ENCODE measurements at regions not wholly inside any gene's neighbourhood (a gene's known extent, or its start where the extent isn't known, plus 50 kb on each side); places are given as distances from the start of the nearest gene placed in this dataset.

DNA sequence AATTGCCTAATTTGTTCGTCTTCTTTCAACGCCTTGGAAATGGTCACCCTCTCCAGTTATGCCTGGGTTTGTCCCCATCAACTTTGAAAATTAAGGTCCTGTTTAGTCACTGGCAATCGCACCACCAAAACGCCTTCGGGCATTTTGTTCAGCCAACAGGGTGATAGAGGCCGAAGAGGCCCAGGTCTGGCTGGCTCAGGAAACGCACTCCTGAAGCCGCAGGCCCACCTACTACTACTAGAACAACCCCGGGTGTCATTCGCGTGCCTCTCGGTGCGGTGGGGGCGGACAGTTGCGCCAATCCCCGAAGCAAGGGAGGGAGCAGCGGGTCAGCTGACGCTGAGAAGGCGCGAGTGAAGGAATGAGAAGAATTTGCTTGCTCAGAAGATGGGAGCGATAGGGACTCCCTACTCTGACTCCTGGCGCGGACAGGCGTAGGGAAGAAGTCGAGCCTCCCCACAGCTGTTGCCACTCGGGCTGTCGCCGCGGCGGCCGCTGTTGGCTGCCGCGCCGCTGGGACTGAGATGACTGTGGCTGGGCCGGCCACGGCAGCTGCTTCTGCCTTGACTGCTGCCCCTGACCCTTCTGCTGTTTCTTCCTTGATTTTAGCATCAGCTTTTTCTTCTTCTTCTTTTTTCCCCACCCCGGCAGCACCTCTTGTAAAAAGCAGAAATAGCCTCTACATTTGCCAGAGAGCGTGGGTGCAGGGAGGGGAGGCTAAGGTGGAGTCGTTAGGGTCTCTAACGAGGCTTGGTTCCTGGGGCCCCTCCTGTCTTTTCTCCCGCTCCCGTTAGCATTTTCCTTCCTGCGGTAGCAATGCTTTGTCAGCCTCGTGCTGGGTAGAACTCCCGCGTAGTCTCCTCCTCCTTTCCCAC, 387.6 kb downstream of the FIGN start:
- Histone ChIP-seq H3K9ac (ENCODE audit: insufficient read depth, low read length, poor library complexity, severe bottlenecking) (peak overlapping the region; percentile 35), H3K27ac (ENCODE audit: low read depth in 1 of 2, low read length in 2 of 2) (peak overlapping the region; percentile 50 to 62), H3K36me3 (replicated peaks in 1 of 2; ENCODE audit: control insufficient read depth in 1 of 2, insufficient read depth in 2 of 2, low read length in 2 of 2) (no peaks in the 10 kb centered on the region), H3K4me3 (replicated peaks in 1 of 3; ENCODE audit: low read depth in 2 of 3, low read length in 3 of 3) (peak overlapping the region in 2 of 3 experiments; percentile 5 to 54), H2AFZ (ENCODE audit: insufficient read depth, low read depth, low read length, poor library complexity, severe bottlenecking) (peak overlapping the region; percentile 69), H3K9me3 (replicated peaks in 1 of 2; ENCODE audit: control insufficient read depth in 1 of 2, insufficient read depth in 1 of 2, low read length in 2 of 2) (no peaks in the 10 kb centered on the region), H3K4me2 (replicated peaks; ENCODE audit: extremely low read depth, low read length, poor library complexity, severe bottlenecking) (peak overlapping the region; percentile 64), H3K4me1 (ENCODE audit: control insufficient read depth in 1 of 2, insufficient read depth in 2 of 2, low read length in 2 of 2) (peaks cover 13% of the 10 kb centered on the region in 2 donors), H4K20me1 (ENCODE audit: insufficient read depth, low read length) (no peaks in the 10 kb centered on the region), H3K79me2 (ENCODE audit: insufficient read depth, low read length) (no peaks in the 10 kb centered on the region), H3K27me3 (ENCODE audit: control insufficient read depth in 2 of 2, insufficient read depth in 2 of 2, low read length in 2 of 2) (no peaks in the 10 kb centered on the region)
- intact Hi-C loops (cut with micrococcal nuclease): no loop called here
- Mint-ChIP-seq H3K4me3 (peak overlapping the region; percentile 65 to 81), H3K9me3 (peaks cover 0 to 9% (median 4%) of the 10 kb centered on the region in 7 donors), H3K27ac (peak overlapping the region; percentile 37 to 86 (median 76)), H3K36me3 (no peaks in the 10 kb centered on the region), H3K27me3 (ENCODE audit: low read depth in 3 of 3) (no peaks in the 10 kb centered on the region), H3K4me1 (peaks cover 17% of the 10 kb centered on the region)
- 61% methylated on average over 37 of the region's 46 CpGs for WGBS (ENCODE audit: insufficient coverage)
- TF ChIP-seq, protein P1, sequence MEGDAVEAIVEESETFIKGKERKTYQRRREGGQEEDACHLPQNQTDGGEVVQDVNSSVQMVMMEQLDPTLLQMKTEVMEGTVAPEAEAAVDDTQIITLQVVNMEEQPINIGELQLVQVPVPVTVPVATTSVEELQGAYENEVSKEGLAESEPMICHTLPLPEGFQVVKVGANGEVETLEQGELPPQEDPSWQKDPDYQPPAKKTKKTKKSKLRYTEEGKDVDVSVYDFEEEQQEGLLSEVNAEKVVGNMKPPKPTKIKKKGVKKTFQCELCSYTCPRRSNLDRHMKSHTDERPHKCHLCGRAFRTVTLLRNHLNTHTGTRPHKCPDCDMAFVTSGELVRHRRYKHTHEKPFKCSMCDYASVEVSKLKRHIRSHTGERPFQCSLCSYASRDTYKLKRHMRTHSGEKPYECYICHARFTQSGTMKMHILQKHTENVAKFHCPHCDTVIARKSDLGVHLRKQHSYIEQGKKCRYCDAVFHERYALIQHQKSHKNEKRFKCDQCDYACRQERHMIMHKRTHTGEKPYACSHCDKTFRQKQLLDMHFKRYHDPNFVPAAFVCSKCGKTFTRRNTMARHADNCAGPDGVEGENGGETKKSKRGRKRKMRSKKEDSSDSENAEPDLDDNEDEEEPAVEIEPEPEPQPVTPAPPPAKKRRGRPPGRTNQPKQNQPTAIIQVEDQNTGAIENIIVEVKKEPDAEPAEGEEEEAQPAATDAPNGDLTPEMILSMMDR (IDR thresholded peaks at IDR 0.05): no peak
- peak; percentile 23 to 56 (median 34) for DNase-seq

DNA sequence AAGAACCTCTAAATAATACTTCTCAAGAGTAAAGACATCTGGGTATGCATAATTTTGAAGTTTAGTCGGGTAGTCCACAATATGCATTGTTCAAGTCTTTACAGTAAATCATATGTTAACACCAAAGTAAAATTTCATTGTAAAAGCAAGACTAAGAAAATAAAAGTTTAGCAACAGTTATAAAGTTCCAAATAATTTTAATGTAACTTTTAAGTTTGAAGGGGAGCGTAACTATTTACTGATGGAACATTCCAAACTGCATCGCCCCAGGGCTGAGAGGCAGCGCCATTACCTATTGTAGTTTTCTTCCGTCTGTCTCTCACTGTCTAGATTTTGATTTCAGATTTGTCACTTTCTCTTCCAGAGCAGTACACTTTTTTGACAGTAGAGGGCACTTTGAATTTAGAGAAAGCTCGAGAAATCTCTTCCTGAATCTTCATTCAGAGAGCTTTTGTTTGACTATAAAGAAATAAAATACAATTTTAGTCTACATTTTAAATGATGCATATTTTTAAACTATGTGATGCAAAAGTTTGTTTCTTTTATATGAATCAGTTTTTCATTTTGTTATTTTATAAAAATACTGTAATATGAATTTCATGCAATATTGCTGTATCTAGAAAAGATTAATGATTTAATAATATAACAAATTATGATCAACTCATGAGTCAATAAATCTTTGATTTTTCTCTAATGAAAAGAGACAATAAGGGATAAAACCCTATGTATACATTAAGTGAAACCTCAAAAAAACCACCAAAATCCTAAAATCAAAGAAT, 389.8 kb downstream of the FIGN start:
- H3K9ac ChIP-seq (ENCODE audit: insufficient read depth, low read length, poor library complexity, severe bottlenecking): no peak overlapping the region
- intact Hi-C loops (cut with micrococcal nuclease): no loop called here

More for the DNA sequence above, 389.8 kb downstream of the FIGN start:
- peaks cover 17% of the 10 kb centered on the region for H3K4me1 Mint-ChIP-seq
- Histone ChIP-seq H3K9me3 (replicated peaks in 1 of 2; ENCODE audit: control insufficient read depth in 1 of 2, insufficient read depth in 1 of 2, low read length in 2 of 2) (no peaks in the 10 kb centered on the region), H3K4me2 (replicated peaks; ENCODE audit: extremely low read depth, low read length, poor library complexity, severe bottlenecking) (no peak overlapping the region), H2AFZ (ENCODE audit: insufficient read depth, low read depth, low read length, poor library complexity, severe bottlenecking) (no peak overlapping the region), H3K27ac (ENCODE audit: low read depth in 1 of 2, low read length in 2 of 2) (no peak overlapping the region), H3K4me1 (ENCODE audit: control insufficient read depth in 1 of 2, insufficient read depth in 2 of 2, low read length in 2 of 2) (peaks cover 13% of the 10 kb centered on the region in 2 donors), H3K79me2 (ENCODE audit: insufficient read depth, low read length) (no peaks in the 10 kb centered on the region), H3K27me3 (ENCODE audit: control insufficient read depth in 2 of 2, insufficient read depth in 2 of 2, low read length in 2 of 2) (no peaks in the 10 kb centered on the region), H4K20me1 (ENCODE audit: insufficient read depth, low read length) (no peaks in the 10 kb centered on the region), H3K4me3 (replicated peaks in 1 of 3; ENCODE audit: low read depth in 2 of 3, low read length in 3 of 3) (no peak overlapping the region), H3K36me3 (replicated peaks in 1 of 2; ENCODE audit: control insufficient read depth in 1 of 2, insufficient read depth in 2 of 2, low read length in 2 of 2) (no peaks in the 10 kb centered on the region)
- no peaks in the 10 kb centered on the region for H3K27me3 Mint-ChIP-seq (ENCODE audit: low read depth in 3 of 3)
- no peaks in the 10 kb centered on the region for H3K36me3 Mint-ChIP-seq
- no peak overlapping the region for H3K27ac Mint-ChIP-seq
- peak in 2 of 3 donors; percentile 20 to 23 for DNase-seq
- TF ChIP-seq, protein P1 (IDR thresholded peaks at IDR 0.05): peak; percentile 74
- peaks cover 0 to 9% (median 4%) of the 10 kb centered on the region in 7 donors for H3K9me3 Mint-ChIP-seq
- H3K4me3 Mint-ChIP-seq: no peak overlapping the region
- no CpG with 5 or more reads among the region's 6 CpGs for WGBS (ENCODE audit: insufficient coverage)

All from CD14-positive monocyte (primary cell).